K562 (cell line): ENCODE measurements at regions not wholly inside any gene's neighbourhood (a gene's known extent, or its start where the extent isn't known, plus 50 kb on each side); places are given as distances from the start of the nearest gene placed in this dataset.

ENCODE experiments used
- ATAC-seq: fragments of 200-7000 bp; cut with Tn5 transposase; 3 replicates; pipeline ENCODE4 v1.9.1; 2020; ENCODE audit warnings: moderate library complexity
- BruUV-seq: library from RNA; stranded (reverse); fragments of 400-500 nt; replicated peaks from 2 replicates; lab custom pipeline; 2021; lab: Mats Ljungman, UMichigan
- CTCF ChIA-PET: fragments of 300-600 bp; formaldehyde crosslinking; extraction: SDS; loops from one replicate; lab custom pipeline; 2021; ENCODE audit warnings: low intra/inter-chr PET ratio; lab: Yijun Ruan, JAX
- POLR2A ChIA-PET: fragments of 300-600, 350-650 bp; sonication (Branson Sonifier 250); formaldehyde crosslinking; extraction: SDS; loops from one replicate; lab custom pipeline; 2021; ENCODE audit warnings: antibody characterized with exemption, inconsistent platforms; lab: Yijun Ruan, JAX
- DNase-seq, 4 experiments: peaks; one replicate each; pipeline versions ENCODE4 v3.0.0 to v3.0.0-alpha.2; 2011 to 2018; ENCODE audit warnings: low spot score in 3 of 4, mixed read lengths in 3 of 4; ENCODE audit errors: extremely low read depth in 1 of 4
- FAIRE-seq: peaks from 2 replicates; lab custom pipeline; 2011; peaks lifted over from hg19 to GRCh38; lab: Jason Lieb, UNC
- H2AFZ ChIP-seq: 2 replicates; pipeline ENCODE4 v1.6.0; 2011; ENCODE audit warnings: low read depth, low read length, control low read depth, inconsistent platforms
- H3K27ac ChIP-seq: fragments of 200-600 bp; 3 replicates; pipeline ENCODE4 v1.8.0; 2011; ENCODE audit warnings: low read depth, mild to moderate bottlenecking, control low read depth, inconsistent platforms, low read length, moderate library complexity, mixed read lengths; ENCODE audit errors: extremely low read depth
- H3K27me3 ChIP-seq, 2 experiments: fragments of 300-600 bp in 1 of 2; 2 replicates in 1 of 2; 3 replicates in 1 of 2; pipeline versions ENCODE4 v1.6.0 to v1.8.0; 2011; ENCODE audit warnings: inconsistent platforms in 2 of 2, low read length in 2 of 2, mild to moderate bottlenecking in 1 of 2, mixed read lengths in 1 of 2, moderate library complexity in 1 of 2; ENCODE audit not compliant: control insufficient read depth in 2 of 2, insufficient read depth in 2 of 2
- H3K36me3 ChIP-seq: fragments of 300-600 bp; 3 replicates; pipeline ENCODE4 v1.8.0; 2011; ENCODE audit warnings: mild to moderate bottlenecking, low read length, inconsistent platforms; ENCODE audit not compliant: control insufficient read depth, insufficient read depth
- H3K4me1 ChIP-seq, 2 experiments: fragments of 200-600 bp in 1 of 2; replicated peaks in 1 of 2; 2 replicates in 1 of 2; 3 replicates in 1 of 2; pipeline versions ENCODE4 v1.5.1 to v1.8.0; 2011; ENCODE audit warnings: inconsistent platforms in 2 of 2, low read length in 2 of 2, mild to moderate bottlenecking in 1 of 2, mixed read lengths in 1 of 2, moderate library complexity in 1 of 2; ENCODE audit not compliant: control insufficient read depth in 2 of 2, insufficient read depth in 2 of 2
- H3K4me2 ChIP-seq: 2 replicates; pipeline ENCODE4 v1.6.1; 2011; ENCODE audit warnings: low read length, control low read depth, inconsistent platforms, mixed read lengths; ENCODE audit not compliant: insufficient read depth
- H3K4me3 ChIP-seq: fragments of 200-600 bp; sonication (generic), shearing (Covaris generic); 2 replicates; pipeline ENCODE4 v1.5.1; 2016; ENCODE audit warnings: control low read depth, inconsistent platforms
- H3K79me2 ChIP-seq: fragments of 200-600 bp; 3 replicates; pipeline ENCODE4 v1.8.0; 2011; ENCODE audit warnings: low read length, inconsistent platforms; ENCODE audit not compliant: control insufficient read depth, insufficient read depth
- H3K9ac ChIP-seq, 2 experiments: 2 replicates each; pipeline versions ENCODE4 v1.6.0 to v1.6.1; 2011; ENCODE audit warnings: low read depth in 2 of 2, low read length in 2 of 2, control low read depth in 1 of 2, inconsistent platforms in 1 of 2, mild to moderate bottlenecking in 1 of 2, mixed read lengths in 1 of 2; ENCODE audit not compliant: insufficient read depth in 1 of 2
- H3K9me1 ChIP-seq: one replicate; pipeline ENCODE4 v1.6.0; 2011; ENCODE audit warnings: inconsistent platforms, mild to moderate bottlenecking, low read length, moderate library complexity; ENCODE audit not compliant: control insufficient read depth, insufficient read depth
- H3K9me3 ChIP-seq: replicated peaks from 2 replicates; pipeline ENCODE4 v1.5.1; 2011; ENCODE audit warnings: low read depth, low read length, inconsistent platforms; ENCODE audit not compliant: control insufficient read depth, insufficient read depth
- H4K20me1 ChIP-seq: replicated peaks from 2 replicates; pipeline ENCODE4 v1.6.1; 2011; ENCODE audit warnings: low read length, inconsistent platforms, mixed read lengths; ENCODE audit not compliant: control insufficient read depth, insufficient read depth
- FOXJ3 ChIP-seq: sonication (generic); formaldehyde crosslinking; IDR thresholded peaks from 2 replicates; pipeline ENCODE4 v1.4.0; 2020; ENCODE audit warnings: mild to moderate bottlenecking, missing genetic modification reagents
- KHSRP ChIP-seq: fragments of 450-650 bp; IDR thresholded peaks from 2 replicates; pipeline ENCODE4 v1.6.1; 2017
- SMARCB1 ChIP-seq: IDR thresholded peaks from 2 replicates; pipeline ENCODE4 v1.6.1; 2011; ENCODE audit warnings: improper control_type of control experiment, low read depth; ENCODE audit not compliant: insufficient read length
- ZNF699 ChIP-seq: fragments of 250-450 bp; sonication (Bioruptor Pico); IDR thresholded peaks from 2 replicates; pipeline ENCODE4 v1.8.0; 2021; ENCODE audit warnings: mild to moderate bottlenecking, moderate library complexity; ENCODE audit not compliant: insufficient replicate concordance
- ZNF766 ChIP-seq: fragments of 200-800 bp; sonication (Bioruptor generic); conservative IDR thresholded peaks from 2 replicates; pipeline ENCODE4 v1.6.1; 2016; ENCODE audit warnings: missing genetic modification characterization, missing compliant biosample characterization
- WGBS: fragments of 100-300 bp; shearing (Covaris generic); methylation state at CpG from one replicate; pipeline ENCODE4 v1.1.6; 2016; ENCODE audit warnings: low coverage, mixed read lengths; ENCODE audit not compliant: insufficient coverage; ENCODE audit errors: missing lambda C conversion rate; 5-methylcytosine and 5-hydroxymethylcytosine counted together
- in situ Hi-C: fragments of 300-500 bp; cut with MboI; formaldehyde crosslinking; loops from 4 replicates; pipeline ENCODE4 v1.15.0; 2018; ENCODE audit warnings: inconsistent platforms, mixed read lengths
- intact Hi-C: fragments of 100-400 bp; cut with micrococcal nuclease; formaldehyde crosslinking; loops from 2 replicates; pipeline ENCODE4 v1.14.2; 2022
- TF ChIP-seq, protein P1 (sequence below): fragments of 450-650 bp; IDR thresholded peaks from 2 replicates; pipeline ENCODE4 v1.6.1; 2017; ENCODE audit warnings: mild to moderate bottlenecking, moderate library complexity

DNA sequence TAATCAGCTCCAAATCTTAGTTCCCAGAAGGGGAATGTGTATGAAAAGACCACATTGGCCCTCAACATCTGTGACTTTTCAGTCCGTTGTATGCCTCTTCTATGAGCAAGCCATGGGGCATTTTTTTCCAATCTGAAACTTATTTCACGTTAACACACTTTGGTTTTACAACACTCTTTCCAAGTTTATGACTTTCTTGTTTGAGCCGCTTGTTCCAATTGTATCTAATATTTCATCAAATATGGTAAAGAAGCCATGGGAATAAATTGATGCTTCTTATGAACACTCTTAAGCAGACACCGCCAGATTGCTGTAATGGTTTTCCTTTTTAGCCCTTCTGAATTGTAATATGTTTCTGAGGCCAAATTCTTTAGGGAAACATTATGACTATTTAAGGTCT is 359.9 kb downstream of the HLX start:
- no peak overlapping the region for H3K4me2 ChIP-seq
- no peaks in the 10 kb centered on the region for H3K4me1 ChIP-seq
- H3K9me3 ChIP-seq = no peaks in the 10 kb centered on the region
- no peak for TF ChIP-seq ZNF766
- TF ChIP-seq FOXJ3 (CRISPR knock-in tag) = no peak
- H3K9me1 ChIP-seq = no peaks in the 10 kb centered on the region
- POLR2A ChIA-PET = no interaction called here
- no peak for ATAC-seq
- no peaks in the 10 kb centered on the region for H3K27me3 ChIP-seq
- H4K20me1 ChIP-seq = no peaks in the 10 kb centered on the region
- H2AFZ ChIP-seq = no peak overlapping the region
- in situ Hi-C loops = no loop called here
- no peak for FAIRE-seq
- CTCF ChIA-PET = no interaction called here
- H3K9ac ChIP-seq = no peak overlapping the region
- BruUV-seq = no TSS peak
- H3K79me2 ChIP-seq = no peaks in the 10 kb centered on the region
- H3K27ac ChIP-seq = no peak overlapping the region
- 0% methylated on average over 4 of the region's 4 CpGs for WGBS
- H3K36me3 ChIP-seq = no peaks in the 10 kb centered on the region
- H3K4me3 ChIP-seq = no peak overlapping the region
- no peak for DNase-seq
- intact Hi-C loops = no loop called here

- 2% methylated on average over 9 of the region's 9 CpGs for whole genome bisulfite sequencing
- in situ Hi-C loops = no loop called here
- Histone ChIP-seq H2AFZ (no peak overlapping the region), H3K9me1 (no peaks in the 10 kb centered on the region), H3K27me3 (no peaks in the 10 kb centered on the region), H3K9me3 (no peaks in the 10 kb centered on the region), H3K79me2 (no peaks in the 10 kb centered on the region), H3K9ac (no peak overlapping the region), H3K4me1 (no peaks in the 10 kb centered on the region), H4K20me1 (no peaks in the 10 kb centered on the region), H3K4me2 (no peak overlapping the region), H3K27ac (no peak overlapping the region), H3K36me3 (no peaks in the 10 kb centered on the region), H3K4me3 (no peak overlapping the region)
- FAIRE-seq (no peak), ATAC-seq (no peak), DNase-seq (no peak)
- POLR2A ChIA-PET = no interaction called here
- intact Hi-C loops = no loop called here
- CTCF ChIA-PET = no interaction called here
- no TSS peak for BruUV-seq
- TF ChIP-seq KHSRP (no peak), SMARCB1 (no peak), ZNF699 (CRISPR knock-in tag) (no peak)
- TF ChIP-seq, protein P1, sequence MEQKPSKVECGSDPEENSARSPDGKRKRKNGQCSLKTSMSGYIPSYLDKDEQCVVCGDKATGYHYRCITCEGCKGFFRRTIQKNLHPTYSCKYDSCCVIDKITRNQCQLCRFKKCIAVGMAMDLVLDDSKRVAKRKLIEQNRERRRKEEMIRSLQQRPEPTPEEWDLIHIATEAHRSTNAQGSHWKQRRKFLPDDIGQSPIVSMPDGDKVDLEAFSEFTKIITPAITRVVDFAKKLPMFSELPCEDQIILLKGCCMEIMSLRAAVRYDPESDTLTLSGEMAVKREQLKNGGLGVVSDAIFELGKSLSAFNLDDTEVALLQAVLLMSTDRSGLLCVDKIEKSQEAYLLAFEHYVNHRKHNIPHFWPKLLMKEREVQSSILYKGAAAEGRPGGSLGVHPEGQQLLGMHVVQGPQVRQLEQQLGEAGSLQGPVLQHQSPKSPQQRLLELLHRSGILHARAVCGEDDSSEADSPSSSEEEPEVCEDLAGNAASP = no peak
Observed at GRCh38 chr1:221239792-221240191, 360.5 kb downstream of the HLX start.
